IMR-90 (cell line): ENCODE measurements at regions not wholly inside any gene's neighbourhood (a gene's known extent, or its start where the extent isn't known, plus 50 kb on each side); places are given as distances from the start of the nearest gene placed in this dataset.

Experiments used
- ATAC-seq: fragments of 200-7000 bp; cut with Tn5 transposase; 2 replicates; pipeline ENCODE4 v1.9.1; 2020; ENCODE audit warnings: low read depth, mild to moderate bottlenecking, moderate library complexity
- BruUV-seq: library from RNA; stranded (reverse); fragments of 400-500 nt; replicated peaks from 2 replicates; lab custom pipeline; 2021; lab: Mats Ljungman, UMichigan
- CTCF ChIA-PET: fragments of 300-600 bp; formaldehyde crosslinking; extraction: SDS; loops from one replicate; lab custom pipeline; 2021; ENCODE audit warnings: antibody characterized with exemption; lab: Yijun Ruan, JAX
- POLR2A ChIA-PET: fragments of 300-600 bp; sonication (Branson Sonifier 250); formaldehyde crosslinking; loops from one replicate; lab custom pipeline; 2022; ENCODE audit warnings: antibody characterized with exemption; ENCODE audit not compliant: unreplicated experiment; lab: Charles Lee
- DNase-seq: peaks from one replicate; pipeline ENCODE4 v3.0.0; 2013
- H2AFZ ChIP-seq: replicated peaks from 2 replicates; pipeline ENCODE3; 2013; ENCODE audit warnings: low read length, mild to moderate bottlenecking; ENCODE audit not compliant: poor library complexity
- H2AK5ac ChIP-seq: 2 replicates; pipeline ENCODE4 v1.6.1; 2013; ENCODE audit warnings: low read depth, low read length, inconsistent platforms
- H2AK9ac ChIP-seq: replicated peaks from 2 replicates; pipeline ENCODE3; 2013; ENCODE audit warnings: mild to moderate bottlenecking, low read depth, low read length, moderate library complexity; ENCODE audit not compliant: poor library complexity
- H2BK120ac ChIP-seq: 2 replicates; pipeline ENCODE4 v1.6.1; 2013; ENCODE audit warnings: low read depth, low read length, inconsistent platforms
- H2BK15ac ChIP-seq: 3 replicates; pipeline ENCODE4 v1.6.1; 2013; ENCODE audit warnings: low read depth, low read length, inconsistent platforms
- H2BK20ac ChIP-seq: 2 replicates; pipeline ENCODE4 v1.6.1; 2013; ENCODE audit warnings: low read depth, mild to moderate bottlenecking, inconsistent platforms, low read length, moderate library complexity
- H2BK5ac ChIP-seq: 2 replicates; pipeline ENCODE4 v1.6.1; 2013; ENCODE audit warnings: mild to moderate bottlenecking, low read depth, low read length, inconsistent platforms; ENCODE audit not compliant: poor library complexity, severe bottlenecking
- H3K14ac ChIP-seq: replicated peaks from 2 replicates; pipeline ENCODE4 v1.6.1; 2013; ENCODE audit warnings: low read depth, low read length, inconsistent platforms
- H3K18ac ChIP-seq: 2 replicates; pipeline ENCODE4 v1.6.1; 2013; ENCODE audit warnings: low read depth, low read length, control low read depth
- H3K23ac ChIP-seq: 2 replicates; pipeline ENCODE4 v1.6.1; 2013; ENCODE audit warnings: low read depth, low read length, inconsistent platforms
- H3K27ac ChIP-seq: 2 replicates; pipeline ENCODE4 v1.5.1; 2013; ENCODE audit warnings: mild to moderate bottlenecking, control low read depth, low read length; ENCODE audit not compliant: insufficient read depth
- H3K27me3 ChIP-seq: 2 replicates; pipeline ENCODE4 v1.6.1; 2013; ENCODE audit warnings: low read length; ENCODE audit not compliant: control insufficient read depth, insufficient read depth
- H3K36me3 ChIP-seq: 2 replicates; pipeline ENCODE4 v1.6.1; 2013; ENCODE audit warnings: low read length, mixed read lengths; ENCODE audit not compliant: control insufficient read depth, insufficient read depth
- H3K4ac ChIP-seq: 2 replicates; pipeline ENCODE4 v1.6.1; 2013; ENCODE audit warnings: low read depth, low read length, inconsistent platforms
- H3K4me1 ChIP-seq: 2 replicates; pipeline ENCODE4 v1.6.1; 2013; ENCODE audit warnings: low read length, mixed read lengths; ENCODE audit not compliant: control insufficient read depth, insufficient read depth
- H3K4me2 ChIP-seq: 2 replicates; pipeline ENCODE4 v1.6.1; 2013; ENCODE audit warnings: low read depth, mild to moderate bottlenecking, control low read depth, low read length, moderate library complexity
- H3K4me3 ChIP-seq: 2 replicates; pipeline ENCODE4 v1.5.1; 2013; ENCODE audit warnings: low read depth, mild to moderate bottlenecking, control low read depth, low read length, moderate library complexity; ENCODE audit not compliant: insufficient read depth
- H3K56ac ChIP-seq: 2 replicates; pipeline ENCODE4 v1.6.1; 2013; ENCODE audit warnings: low read length, inconsistent platforms; ENCODE audit not compliant: insufficient read depth; ENCODE audit errors: extremely low read depth
- H3K79me1 ChIP-seq, 2 experiments: 2 replicates each; pipeline ENCODE4 v1.6.1; 2013; ENCODE audit warnings: low read length in 2 of 2, inconsistent platforms in 1 of 2, low read depth in 1 of 2
- H3K9ac ChIP-seq: 2 replicates; pipeline ENCODE4 v1.6.1; 2013; ENCODE audit warnings: low read depth, low read length, control low read depth
- H3K9me1 ChIP-seq: 2 replicates; pipeline ENCODE4 v1.6.1; 2013; ENCODE audit warnings: low read length, inconsistent platforms; ENCODE audit not compliant: insufficient read depth
- H3K9me3 ChIP-seq: 2 replicates; pipeline ENCODE4 v1.6.1; 2013; ENCODE audit warnings: low read length; ENCODE audit not compliant: control insufficient read depth, insufficient read depth
- H4K20me1 ChIP-seq: 2 replicates; pipeline ENCODE4 v1.6.1; 2013; ENCODE audit warnings: low read length, inconsistent platforms; ENCODE audit not compliant: insufficient read depth
- H4K5ac ChIP-seq: 2 replicates; pipeline ENCODE4 v1.6.1; 2013; ENCODE audit warnings: mild to moderate bottlenecking, low read depth, low read length, control low read depth
- H4K8ac ChIP-seq, 2 experiments: 2 replicates each; pipeline ENCODE4 v1.6.1; 2013; ENCODE audit warnings: low read depth in 2 of 2, low read length in 2 of 2, control low read depth in 1 of 2, inconsistent platforms in 1 of 2
- H4K91ac ChIP-seq: 2 replicates; pipeline ENCODE4 v1.6.1; 2013; ENCODE audit warnings: low read depth, low read length, inconsistent platforms; ENCODE audit not compliant: insufficient read depth
- CEBPB ChIP-seq: IDR thresholded peaks from 2 replicates; pipeline ENCODE4 v1.6.1; 2012; ENCODE audit warnings: low read depth, low read length, improper control_type of control experiment
- MXI1 ChIP-seq: IDR thresholded peaks from 2 replicates; pipeline ENCODE4 v1.6.1; 2012; ENCODE audit warnings: low read depth, mild to moderate bottlenecking, low read length, moderate library complexity, borderline replicate concordance
- WGBS, 2 experiments: methylation state at CpG; one replicate each; pipeline versions ENCODE4 v1.1.5 to v1.1.7; 2013; ENCODE audit warnings: missing lambda C conversion rate in 2 of 2; ENCODE audit not compliant: insufficient read length in 1 of 2; ENCODE audit errors: extremely low coverage in 2 of 2; 5-methylcytosine and 5-hydroxymethylcytosine counted together
- dilution Hi-C: fragments of 300-500 bp; cut with HindIII; formaldehyde crosslinking; loops from one replicate; pipeline ENCODE4 v1.14.3; 2018; ENCODE audit warnings: low sequenced_read_pairs; ENCODE audit not compliant: unreplicated experiment
- in situ Hi-C: fragments of 300-500 bp; cut with MboI; formaldehyde crosslinking; loops from 3 replicates; pipeline ENCODE4 v1.14.3; 2019; ENCODE audit warnings: low sequenced_read_pairs, inconsistent platforms, mixed read lengths
- intact Hi-C: fragments of 100-400 bp; cut with micrococcal nuclease; formaldehyde crosslinking; loops from 2 replicates; pipeline ENCODE4 v1.10.0; 2022

DNA sequence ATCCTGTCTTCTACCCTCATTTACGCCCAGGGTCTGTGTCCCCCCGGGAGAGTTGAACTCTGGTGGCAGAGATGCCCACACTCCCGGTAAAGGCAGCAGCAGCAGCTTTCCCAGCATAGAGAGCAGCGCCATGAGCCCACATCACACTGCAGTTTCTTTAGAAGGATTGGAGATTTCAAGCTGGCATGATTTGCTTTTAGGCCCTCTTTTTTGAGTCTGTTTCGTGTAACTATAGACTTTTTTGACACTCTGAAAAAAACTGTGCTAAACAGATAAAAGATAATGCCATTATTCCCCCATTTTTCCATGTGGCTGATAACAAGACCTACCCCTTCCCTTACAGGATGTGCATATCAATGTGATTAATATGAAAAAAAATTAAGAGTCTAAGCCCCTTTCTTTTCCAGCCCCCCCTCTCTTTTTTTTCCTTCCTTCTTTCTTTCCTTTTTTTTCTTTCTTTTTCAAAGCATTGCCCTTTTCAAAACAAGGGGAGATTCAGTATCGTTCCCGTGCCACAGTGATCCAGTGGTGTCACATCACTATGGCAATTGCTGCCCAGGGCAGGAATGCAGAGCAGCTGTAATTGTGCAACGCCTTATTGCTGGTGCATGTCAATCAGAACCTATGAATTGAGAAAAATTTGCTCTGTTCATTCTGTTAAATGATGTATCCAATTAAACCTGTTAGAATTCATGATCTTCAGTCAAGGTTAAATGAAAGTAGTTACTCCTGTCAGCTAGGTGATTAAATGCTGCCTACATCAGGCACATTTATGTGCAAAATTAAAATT lies 104.5 kb downstream of the CDCA7 start:
- Histone ChIP-seq H2BK120ac (no peak overlapping the region), H4K8ac (no peak overlapping the region), H3K79me1 (no peaks in the 10 kb centered on the region), H3K18ac (no peak overlapping the region), H2BK5ac (no peak overlapping the region), H2AK9ac (no peak overlapping the region), H2AFZ (no peak overlapping the region), H2AK5ac (no peak overlapping the region), H3K9me1 (no peaks in the 10 kb centered on the region), H3K23ac (no peak overlapping the region), H3K4ac (no peak overlapping the region), H2BK15ac (no peak overlapping the region), H4K91ac (no peak overlapping the region), H2BK20ac (no peak overlapping the region), H3K27ac (no peak overlapping the region), H3K9ac (no peak overlapping the region), H3K14ac (no peak overlapping the region), H3K4me1 (no peaks in the 10 kb centered on the region), H4K20me1 (no peaks in the 10 kb centered on the region), H3K4me3 (no peak overlapping the region), H4K5ac (no peak overlapping the region), H3K27me3 (peaks cover 44% of the 10 kb centered on the region), H3K4me2 (no peak overlapping the region), H3K56ac (no peak overlapping the region), H3K36me3 (no peaks in the 10 kb centered on the region), H3K9me3 (no peaks in the 10 kb centered on the region)
- DNase-seq (no peak), ATAC-seq (no peak)
- 42% methylated on average over 3 of the region's 8 CpGs; no CpG with 5 or more reads in 1 of the 2 experiments for WGBS, 2 experiments
- intact Hi-C loops: no loop called here
- no TSS peak for BruUV-seq
- in situ Hi-C loops: no loop called here
- ChIA-PET CTCF (interaction anchor here (0.6 to 0.9 kb wide), 2 partner anchors 10 to 56 kb away, joined by 3 to 4 read pairs; no protein-coding TSS in a partner anchor), POLR2A (no interaction called here)
- dilution Hi-C loops: no loop called here
- TF ChIP-seq MXI1 (no peak), CEBPB (0 out of 2 replicates have a peak, but pooled peaks have one; percentile 4)
